ENCODE measurements at regions not wholly inside any gene's neighbourhood (a gene's known extent, or its start where the extent isn't known, plus 50 kb on each side); places are given as distances from the start of the nearest gene placed in this dataset.

DNA sequence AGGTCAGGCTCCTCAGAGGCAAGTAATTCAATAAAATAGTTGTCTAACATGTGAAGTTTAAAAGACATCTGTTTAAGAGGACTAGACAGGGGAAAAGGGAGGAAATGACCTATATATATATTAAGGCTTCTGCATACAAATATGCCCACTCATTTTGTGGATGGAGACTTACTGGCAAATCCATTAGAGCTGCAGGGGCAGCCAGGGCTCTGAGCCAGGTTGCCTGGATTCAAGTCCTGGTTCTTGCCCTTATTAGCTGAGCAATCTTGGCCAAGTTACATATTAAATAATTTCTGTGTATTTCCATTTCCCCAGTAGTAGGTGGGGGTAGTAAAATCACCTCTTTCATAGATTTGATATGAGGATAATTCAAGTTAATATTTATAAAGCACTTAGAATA lies 287.0 kb upstream of the RIMS1 start:
- no peak for DNase-seq (ENCODE audit: extremely low spot score in 2 of 2)
- no peak for TF ChIP-seq POLR2AphosphoS5 (IDR thresholded peaks at IDR 0.05; ENCODE audit: insufficient read depth in 1 of 2, low read depth in 1 of 2)
- TF ChIP-seq, protein P1, sequence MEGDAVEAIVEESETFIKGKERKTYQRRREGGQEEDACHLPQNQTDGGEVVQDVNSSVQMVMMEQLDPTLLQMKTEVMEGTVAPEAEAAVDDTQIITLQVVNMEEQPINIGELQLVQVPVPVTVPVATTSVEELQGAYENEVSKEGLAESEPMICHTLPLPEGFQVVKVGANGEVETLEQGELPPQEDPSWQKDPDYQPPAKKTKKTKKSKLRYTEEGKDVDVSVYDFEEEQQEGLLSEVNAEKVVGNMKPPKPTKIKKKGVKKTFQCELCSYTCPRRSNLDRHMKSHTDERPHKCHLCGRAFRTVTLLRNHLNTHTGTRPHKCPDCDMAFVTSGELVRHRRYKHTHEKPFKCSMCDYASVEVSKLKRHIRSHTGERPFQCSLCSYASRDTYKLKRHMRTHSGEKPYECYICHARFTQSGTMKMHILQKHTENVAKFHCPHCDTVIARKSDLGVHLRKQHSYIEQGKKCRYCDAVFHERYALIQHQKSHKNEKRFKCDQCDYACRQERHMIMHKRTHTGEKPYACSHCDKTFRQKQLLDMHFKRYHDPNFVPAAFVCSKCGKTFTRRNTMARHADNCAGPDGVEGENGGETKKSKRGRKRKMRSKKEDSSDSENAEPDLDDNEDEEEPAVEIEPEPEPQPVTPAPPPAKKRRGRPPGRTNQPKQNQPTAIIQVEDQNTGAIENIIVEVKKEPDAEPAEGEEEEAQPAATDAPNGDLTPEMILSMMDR (IDR thresholded peaks at IDR 0.05), result no peak
- TF ChIP-seq POLR2A (IDR thresholded peaks at IDR 0.05), result no peak
- H3K27ac ChIP-seq, result no peak overlapping the region
- no peaks in the 10 kb centered on the region for H3K4me1 ChIP-seq
- H3K27me3 ChIP-seq, result no peaks in the 10 kb centered on the region
- intact Hi-C loops (cut with DNase I), result no loop called here
- H3K36me3 ChIP-seq, result no peaks in the 10 kb centered on the region
- no peak overlapping the region for H3K4me3 ChIP-seq
- H3K9me3 ChIP-seq, result no peaks in the 10 kb centered on the region

DNA sequence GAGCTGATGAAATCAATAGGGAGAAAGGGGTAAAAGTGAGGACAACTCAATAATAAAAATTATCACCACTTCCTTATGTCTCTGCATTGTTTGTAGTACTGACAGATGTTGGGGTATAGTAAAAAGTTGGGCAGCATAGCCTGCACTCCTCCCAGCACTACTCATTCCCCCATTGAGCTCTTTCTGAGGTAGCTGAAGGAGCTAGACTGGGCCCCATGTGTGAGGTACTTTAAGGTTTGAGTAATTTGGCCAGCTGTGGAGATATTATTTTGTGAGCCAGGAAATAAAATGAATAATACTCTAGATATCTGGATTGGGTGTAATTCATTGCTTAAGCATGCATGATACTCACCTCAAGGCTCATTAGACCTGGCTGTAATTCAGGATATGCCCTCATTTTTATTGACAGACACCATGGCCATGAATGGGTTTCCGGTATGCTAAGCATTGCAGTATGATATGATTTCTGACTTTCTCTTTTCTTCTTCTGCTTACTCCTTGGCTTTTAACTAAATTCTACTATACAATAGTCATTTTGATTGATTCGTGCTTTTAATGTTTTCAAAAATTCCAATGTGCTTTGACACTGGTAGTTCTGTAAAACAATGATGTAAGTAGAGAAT lies 283.9 kb upstream of the RIMS1 start:
- H3K27ac ChIP-seq, result no peak overlapping the region
- intact Hi-C loops (cut with DNase I), result no loop called here
- no peaks in the 10 kb centered on the region for H3K4me1 ChIP-seq
- no peaks in the 10 kb centered on the region for H3K36me3 ChIP-seq
- TF ChIP-seq POLR2AphosphoS5 (IDR thresholded peaks at IDR 0.05; ENCODE audit: insufficient read depth in 1 of 2, low read depth in 1 of 2) (no peak), POLR2A (IDR thresholded peaks at IDR 0.05) (no peak)
- TF ChIP-seq, protein P1 (IDR thresholded peaks at IDR 0.05), result no peak
- no peak overlapping the region for H3K4me3 ChIP-seq
- DNase-seq (ENCODE audit: extremely low spot score in 2 of 2), result no peak
- H3K9me3 ChIP-seq, result no peaks in the 10 kb centered on the region
- H3K27me3 ChIP-seq, result no peaks in the 10 kb centered on the region

DNA sequence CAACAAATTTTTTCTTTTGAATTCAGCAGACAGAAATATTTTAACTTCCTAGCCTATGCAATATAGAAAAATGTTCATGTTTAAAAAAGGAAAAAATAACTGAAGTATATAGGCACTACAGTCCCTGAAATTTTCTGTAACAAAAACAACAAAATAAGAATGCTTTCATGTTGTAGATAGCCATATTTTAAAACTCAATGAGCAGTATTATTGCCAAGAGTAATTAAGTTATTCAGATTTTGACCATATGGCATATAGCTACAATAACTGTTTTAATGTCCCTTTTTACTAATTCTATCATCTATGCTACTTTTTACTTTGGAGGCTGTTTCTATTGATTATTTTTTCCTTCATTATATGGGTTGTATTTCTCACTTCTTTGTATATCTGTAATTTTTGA lies 283.3 kb upstream of the RIMS1 start:
- intact Hi-C loops (cut with DNase I), result no loop called here
- DNase-seq (ENCODE audit: extremely low spot score in 2 of 2), result no peak
- Histone ChIP-seq H3K36me3 (no peaks in the 10 kb centered on the region), H3K9me3 (no peaks in the 10 kb centered on the region), H3K27me3 (no peaks in the 10 kb centered on the region), H3K4me1 (no peaks in the 10 kb centered on the region), H3K4me3 (no peak overlapping the region), H3K27ac (no peak overlapping the region)
- TF ChIP-seq POLR2A (IDR thresholded peaks at IDR 0.05), result no peak
- TF ChIP-seq, protein P1 (IDR thresholded peaks at IDR 0.05), result no peak
- TF ChIP-seq POLR2AphosphoS5 (IDR thresholded peaks at IDR 0.05; ENCODE audit: insufficient read depth in 1 of 2, low read depth in 1 of 2), result no peak

DNA sequence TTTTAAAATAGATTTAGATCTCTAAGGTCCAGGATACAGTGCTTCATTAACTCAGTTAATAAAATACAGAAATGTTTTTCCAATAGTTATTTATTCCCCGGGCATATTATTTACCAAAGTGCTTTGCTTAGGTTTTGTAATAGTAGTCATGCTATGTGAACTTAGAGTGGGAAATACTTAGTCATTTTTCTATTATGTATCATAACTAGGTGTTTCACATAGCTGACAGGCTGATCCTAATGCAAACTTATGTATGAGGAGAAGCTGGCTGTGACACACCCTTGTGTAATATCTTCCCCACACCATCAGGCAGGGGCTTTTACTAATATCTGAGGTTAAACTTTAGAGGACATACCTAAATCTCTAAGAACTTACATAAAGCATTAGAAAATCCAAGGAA lies 277.7 kb upstream of the RIMS1 start:
- no peak overlapping the region for H3K4me3 ChIP-seq
- no peak overlapping the region for H3K27ac ChIP-seq
- H3K9me3 ChIP-seq, result no peaks in the 10 kb centered on the region
- intact Hi-C loops (cut with DNase I), result no loop called here
- TF ChIP-seq POLR2A (IDR thresholded peaks at IDR 0.05), result no peak
- TF ChIP-seq, protein P1 (IDR thresholded peaks at IDR 0.05), result no peak
- no peak for TF ChIP-seq POLR2AphosphoS5 (IDR thresholded peaks at IDR 0.05; ENCODE audit: insufficient read depth in 1 of 2, low read depth in 1 of 2)
- H3K36me3 ChIP-seq, result no peaks in the 10 kb centered on the region
- no peaks in the 10 kb centered on the region for H3K27me3 ChIP-seq
- no peak for DNase-seq (ENCODE audit: extremely low spot score in 2 of 2)
- H3K4me1 ChIP-seq, result no peaks in the 10 kb centered on the region

DNA sequence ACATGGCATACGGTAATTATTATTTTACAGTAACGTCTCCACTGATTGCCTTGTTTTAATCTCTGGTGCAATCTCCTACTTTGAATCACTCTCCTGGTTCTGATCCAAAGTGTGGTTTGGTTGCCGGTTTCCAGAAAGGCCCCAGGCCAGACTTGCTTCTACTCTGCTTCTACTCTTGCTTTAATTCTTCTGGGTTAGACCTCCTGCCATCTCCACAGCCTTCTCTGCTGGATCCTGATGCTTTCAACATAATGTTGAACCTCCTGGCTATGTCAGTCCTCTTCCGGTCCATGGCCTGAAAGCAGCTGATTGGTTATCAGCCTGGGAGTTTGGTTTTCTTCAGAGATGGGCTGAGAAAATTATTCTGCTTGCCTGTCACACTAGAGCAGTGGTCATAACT lies 266.5 kb upstream of the RIMS1 start:
- intact Hi-C loops (cut with DNase I), result loop anchor here (5.0 kb wide), 1 partner anchor 52 kb away; no protein-coding TSS in a partner anchor

More for the DNA sequence above, 266.5 kb upstream of the RIMS1 start:
- TF ChIP-seq POLR2AphosphoS5 (IDR thresholded peaks at IDR 0.05; ENCODE audit: insufficient read depth in 1 of 2, low read depth in 1 of 2) (no peak), POLR2A (IDR thresholded peaks at IDR 0.05) (no peak)
- TF ChIP-seq, protein P1 (IDR thresholded peaks at IDR 0.05), result no peak
- no peaks in the 10 kb centered on the region for H3K9me3 ChIP-seq
- H3K36me3 ChIP-seq, result no peaks in the 10 kb centered on the region
- H3K27me3 ChIP-seq, result no peaks in the 10 kb centered on the region
- no peaks in the 10 kb centered on the region for H3K4me1 ChIP-seq
- H3K4me3 ChIP-seq, result no peak overlapping the region
- H3K27ac ChIP-seq, result no peak overlapping the region
- no peak for DNase-seq (ENCODE audit: extremely low spot score in 2 of 2)
